BJ (cell line): ENCODE measurements at regions not wholly inside any gene's neighbourhood (a gene's known extent, or its start where the extent isn't known, plus 50 kb on each side); places are given as distances from the start of the nearest gene placed in this dataset.
A peak's percentile ranks its signal among the peaks of the same experiment; 100 is the strongest.

ENCODE experiments used
- CTCF ChIA-PET: fragments of 350-600 bp; formaldehyde crosslinking; extraction: SDS; loops from one replicate; lab custom pipeline; 2021; ENCODE audit warnings: antibody characterized with exemption, inconsistent platforms; lab: Yijun Ruan, JAX
- POLR2A ChIA-PET: fragments of 300-600 bp; sonication (Branson Sonifier 250); formaldehyde crosslinking; extraction: SDS; loops from one replicate; lab custom pipeline; 2021; ENCODE audit warnings: antibody characterized with exemption; lab: Charles Lee
- DNase-seq: peaks from one replicate; pipeline ENCODE4 v3.0.0-alpha.2; 2011; ENCODE audit warnings: low read depth
- H3K27me3 ChIP-seq: 2 replicates; pipeline ENCODE4 v1.6.0; 2011; ENCODE audit warnings: low read length; ENCODE audit not compliant: control insufficient read depth, insufficient read depth
- H3K36me3 ChIP-seq: 2 replicates; pipeline ENCODE4 v1.5.1; 2011; ENCODE audit warnings: low read length; ENCODE audit not compliant: control insufficient read depth, insufficient read depth
- H3K4me3 ChIP-seq: 2 replicates; pipeline ENCODE4 v1.5.1; 2011; ENCODE audit warnings: low read depth, mild to moderate bottlenecking, control low read depth, low read length
- CTCF ChIP-seq: IDR thresholded peaks from 2 replicates; pipeline ENCODE4 v1.5.1; 2011; ENCODE audit warnings: low read depth, mild to moderate bottlenecking, control low read depth, inconsistent platforms, low read length, moderate library complexity; ENCODE audit not compliant: insufficient read depth

DNA sequence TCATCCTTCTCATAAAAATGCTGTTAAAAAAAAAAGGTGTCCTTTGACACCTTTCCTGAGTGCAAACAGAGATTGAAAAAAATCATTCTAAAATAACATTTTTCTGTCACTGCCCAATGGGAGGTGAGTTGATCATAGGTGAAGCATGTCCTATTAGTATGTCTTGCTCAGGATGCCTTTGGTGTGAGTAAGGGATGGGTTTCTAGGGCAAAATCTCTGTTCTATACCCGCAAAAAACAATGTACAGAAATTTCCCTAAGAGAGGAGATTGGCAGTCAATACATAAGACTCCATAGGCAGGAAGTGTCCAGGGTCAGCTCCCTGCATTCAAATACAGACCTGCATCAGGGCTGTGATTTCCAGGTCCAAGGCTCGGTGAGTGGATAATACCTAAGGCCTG, 195.2 kb downstream of the DAD1 start:
- no peak overlapping the region for H3K4me3 ChIP-seq
- ChIA-PET CTCF (interaction anchor here (2.1 kb wide), 1 partner anchor 79 kb away, joined by 15 read pairs; no protein-coding TSS in a partner anchor), POLR2A (no interaction called here)
- TF ChIP-seq CTCF: no peak
- H3K36me3 ChIP-seq: no peaks in the 10 kb centered on the region
- DNase-seq: no peak
- peaks cover 9% of the 10 kb centered on the region for H3K27me3 ChIP-seq

DNA sequence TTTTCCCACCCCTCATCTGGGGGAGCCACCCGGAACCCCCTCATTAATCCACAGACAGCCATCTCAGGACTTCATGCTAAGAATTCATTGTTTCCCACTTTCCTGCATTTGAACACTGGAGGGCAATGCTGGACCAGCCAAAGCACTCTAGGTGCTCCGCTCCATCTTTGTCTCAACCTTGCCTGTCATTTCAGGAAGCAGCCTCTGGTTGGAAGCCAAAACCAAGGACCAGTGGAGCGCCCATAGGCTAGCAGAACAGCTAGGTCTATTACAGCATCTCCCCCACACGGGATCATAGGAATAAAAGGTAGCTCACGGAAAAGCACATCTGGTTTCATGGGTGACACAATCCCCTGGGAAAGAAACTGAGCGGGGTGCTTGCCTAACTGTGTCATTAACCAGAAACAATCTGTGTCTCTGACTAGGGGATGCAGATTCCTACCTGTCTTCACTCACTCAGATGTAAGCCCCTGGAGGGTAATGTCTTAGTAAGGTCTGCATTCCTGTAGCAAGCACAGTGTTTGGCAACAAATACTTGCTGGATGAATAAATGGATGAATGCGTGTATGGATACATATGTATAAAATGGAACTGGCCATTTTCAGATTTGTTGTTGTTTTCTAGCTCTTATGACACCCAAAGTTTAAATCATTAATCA, 197.0 kb downstream of the DAD1 start:
- no peak for DNase-seq
- H3K27me3 ChIP-seq: peaks cover 8% of the 10 kb centered on the region
- ChIA-PET CTCF (interaction anchor here (0.8 to 4.3 kb wide), 19 partner anchors 8 to 510 kb away, joined by 3 to 43 read pairs (median 4); no protein-coding TSS in a partner anchor), POLR2A (no interaction called here)
- H3K36me3 ChIP-seq: no peaks in the 10 kb centered on the region
- peak; percentile 65 for TF ChIP-seq CTCF
- no peak overlapping the region for H3K4me3 ChIP-seq

GRCh38 chr14:22390824-22391461, 198.1 kb downstream of the DAD1 start:
- Histone ChIP-seq H3K27me3 (peaks cover 11% of the 10 kb centered on the region), H3K36me3 (no peaks in the 10 kb centered on the region), H3K4me3 (no peak overlapping the region)
- no peak for TF ChIP-seq CTCF
- ChIA-PET CTCF (interaction anchor here (0.8 to 4.3 kb wide), 15 partner anchors 10 to 511 kb away, joined by 3 to 43 read pairs (median 6); no protein-coding TSS in a partner anchor), POLR2A (no interaction called here)
- no peak for DNase-seq

DNA sequence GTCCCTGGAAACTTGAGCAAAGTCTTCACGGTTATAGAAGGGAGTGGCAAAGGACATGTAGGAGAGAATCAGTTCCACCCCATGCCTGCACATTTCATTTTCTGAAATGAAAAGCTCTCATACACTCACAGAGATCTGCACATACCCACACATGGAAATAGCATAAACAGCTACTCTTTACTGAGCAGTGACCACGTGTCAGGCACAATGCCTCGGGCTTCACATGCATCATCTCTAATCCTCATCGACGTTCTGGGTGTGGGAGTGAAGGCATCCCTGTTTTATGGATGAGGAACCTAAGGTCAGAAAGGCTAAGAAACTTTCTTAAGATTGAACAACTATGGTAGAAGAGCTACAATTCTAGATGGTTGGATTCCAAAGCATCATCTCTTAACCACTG, 198.8 kb downstream of the DAD1 start:
- DNase-seq: no peak
- peaks cover 8% of the 10 kb centered on the region; the same call in 1 of the 2 replicates for H3K27me3 ChIP-seq
- CTCF ChIA-PET: interaction anchor here (0.7 to 4.3 kb wide), 17 partner anchors 9 to 463 kb away, joined by 3 to 43 read pairs (median 9); no protein-coding TSS in a partner anchor
- H3K36me3 ChIP-seq: no peaks in the 10 kb centered on the region
- no peak for TF ChIP-seq CTCF
- H3K4me3 ChIP-seq: no peak overlapping the region
- POLR2A ChIA-PET: no interaction called here
